HL-60 (cell line): ENCODE measurements at regions not wholly inside any gene's neighbourhood (a gene's known extent, or its start where the extent isn't known, plus 50 kb on each side); places are given as distances from the start of the nearest gene placed in this dataset.

Experiments
- POLR2AphosphoS5 ChIP-seq: IDR thresholded peaks from 2 replicates; pipeline ENCODE4 v1.6.1; 2012; ENCODE audit warnings: low read depth
- TF ChIP-seq, protein P1 (sequence below): IDR thresholded peaks from one replicate; pipeline ENCODE4 v1.5.1; 2011; ENCODE audit warnings: low read length, control low read depth, inconsistent platforms; ENCODE audit not compliant: insufficient read depth

DNA sequence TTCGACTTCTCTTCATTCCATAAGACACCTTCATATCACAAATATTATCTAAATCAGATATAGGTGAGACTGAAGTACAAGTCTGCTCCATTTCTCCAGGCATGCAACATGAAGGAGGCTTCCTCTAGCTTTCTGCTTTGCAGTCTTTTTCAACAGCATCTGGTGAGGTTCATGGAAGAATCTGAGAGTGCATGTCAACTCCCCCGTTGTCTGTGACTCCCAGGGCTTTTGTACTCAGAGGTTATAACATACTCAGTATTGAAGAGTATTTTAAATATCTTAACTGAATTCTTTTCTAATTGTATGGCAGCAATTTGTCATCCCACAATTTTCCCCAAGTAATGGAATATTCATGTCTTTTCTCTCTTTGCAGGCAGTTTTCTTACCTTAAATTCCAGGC is 448.7 kb downstream of the CDH8 start:
- TF ChIP-seq, protein P1, sequence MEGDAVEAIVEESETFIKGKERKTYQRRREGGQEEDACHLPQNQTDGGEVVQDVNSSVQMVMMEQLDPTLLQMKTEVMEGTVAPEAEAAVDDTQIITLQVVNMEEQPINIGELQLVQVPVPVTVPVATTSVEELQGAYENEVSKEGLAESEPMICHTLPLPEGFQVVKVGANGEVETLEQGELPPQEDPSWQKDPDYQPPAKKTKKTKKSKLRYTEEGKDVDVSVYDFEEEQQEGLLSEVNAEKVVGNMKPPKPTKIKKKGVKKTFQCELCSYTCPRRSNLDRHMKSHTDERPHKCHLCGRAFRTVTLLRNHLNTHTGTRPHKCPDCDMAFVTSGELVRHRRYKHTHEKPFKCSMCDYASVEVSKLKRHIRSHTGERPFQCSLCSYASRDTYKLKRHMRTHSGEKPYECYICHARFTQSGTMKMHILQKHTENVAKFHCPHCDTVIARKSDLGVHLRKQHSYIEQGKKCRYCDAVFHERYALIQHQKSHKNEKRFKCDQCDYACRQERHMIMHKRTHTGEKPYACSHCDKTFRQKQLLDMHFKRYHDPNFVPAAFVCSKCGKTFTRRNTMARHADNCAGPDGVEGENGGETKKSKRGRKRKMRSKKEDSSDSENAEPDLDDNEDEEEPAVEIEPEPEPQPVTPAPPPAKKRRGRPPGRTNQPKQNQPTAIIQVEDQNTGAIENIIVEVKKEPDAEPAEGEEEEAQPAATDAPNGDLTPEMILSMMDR, result no peak
- no peak for TF ChIP-seq POLR2AphosphoS5
